ENCODE measurements at regions not wholly inside any gene's neighbourhood (a gene's known extent, or its start where the extent isn't known, plus 50 kb on each side); places are given as distances from the start of the nearest gene placed in this dataset.

DNA sequence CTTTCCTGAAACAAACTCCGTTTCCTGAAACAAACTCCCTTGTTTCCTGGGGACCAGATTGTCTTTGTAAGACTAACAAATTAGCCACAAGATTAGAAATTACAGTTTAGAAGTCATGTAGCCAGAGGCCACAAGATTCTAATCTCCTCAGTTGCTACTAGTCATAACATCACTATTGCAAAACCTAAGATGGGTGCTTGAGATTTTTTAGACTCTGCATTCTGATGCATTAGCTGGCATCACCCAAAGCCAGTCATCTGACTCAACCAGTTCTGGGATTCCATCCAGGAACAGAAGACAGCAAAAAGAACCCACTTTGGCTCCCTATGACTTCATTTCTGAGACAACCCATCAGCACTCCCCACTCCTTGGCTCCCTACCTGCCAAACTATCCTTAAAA, 367.9 kb upstream of the MBL2 start:
- DNase-seq, result no peak

DNA sequence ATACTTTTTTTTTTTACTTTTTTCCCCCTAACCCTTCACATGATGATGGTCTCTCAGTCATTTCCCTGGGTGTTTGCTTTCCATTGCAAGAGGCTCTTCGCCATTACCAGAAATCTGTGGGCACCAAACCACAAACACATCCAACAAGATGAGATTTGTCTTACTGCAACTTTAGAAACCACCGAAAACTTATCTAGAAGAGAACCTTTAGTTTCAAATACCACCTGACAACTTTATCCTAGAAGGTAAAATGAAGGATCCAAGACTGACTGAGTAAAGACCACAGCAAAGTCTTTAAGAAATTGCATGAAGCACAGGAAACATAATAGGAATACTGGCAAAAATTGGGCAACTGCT, 363.3 kb upstream of the MBL2 start:
- DNase-seq, result no peak

DNA sequence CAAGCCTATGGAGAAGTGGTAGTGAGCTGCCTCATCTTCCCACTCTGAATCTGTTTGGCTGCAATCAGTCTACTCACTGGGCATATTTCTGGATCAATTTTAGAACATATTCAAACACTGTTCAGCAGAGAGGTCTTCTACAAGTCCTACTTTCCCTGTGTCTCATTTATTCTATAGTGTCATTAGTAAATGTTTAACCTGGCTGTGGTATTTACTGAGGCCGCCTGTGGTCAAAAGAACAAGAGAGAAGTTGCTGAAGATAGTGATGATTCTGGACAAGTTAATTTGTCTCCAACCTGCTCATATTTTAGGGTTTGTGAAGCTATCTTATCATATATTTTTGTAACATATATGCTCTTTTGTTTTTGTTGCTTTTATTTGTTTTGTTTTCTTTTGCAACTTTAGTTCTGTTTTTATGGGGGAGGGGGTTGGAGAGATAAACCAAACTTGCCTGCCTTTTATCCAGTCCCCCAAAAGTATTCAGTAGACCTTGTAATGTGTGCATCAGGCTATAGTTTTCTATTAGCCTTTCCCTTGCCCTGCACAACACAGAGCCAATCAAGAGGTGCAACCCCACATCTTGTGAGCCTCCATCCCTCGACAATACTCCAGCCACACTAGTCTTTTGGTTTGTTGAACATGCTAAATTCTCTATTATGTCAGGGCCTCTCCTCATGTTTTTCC, 362.8 kb upstream of the MBL2 start:
- no peak for DNase-seq

DNA sequence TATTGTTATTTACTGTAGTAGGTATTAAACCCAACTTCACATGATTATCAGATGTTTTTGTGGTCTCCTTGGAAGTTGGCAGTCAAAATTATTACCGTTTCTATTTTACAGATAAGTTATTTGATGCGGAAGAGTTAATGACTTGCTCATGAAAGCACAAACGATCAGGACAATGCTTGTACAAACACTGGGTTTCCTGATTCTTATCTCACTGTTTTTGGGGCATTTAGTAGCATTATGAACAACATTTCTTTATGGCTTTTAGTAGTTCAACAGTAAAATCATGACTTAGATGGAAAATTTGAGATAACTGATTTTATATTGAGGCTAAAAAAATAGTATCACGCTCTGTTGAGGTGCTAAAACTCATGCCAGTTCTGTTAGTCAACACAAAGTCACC, 361.5 kb upstream of the MBL2 start:
- no peak for DNase-seq

DNA sequence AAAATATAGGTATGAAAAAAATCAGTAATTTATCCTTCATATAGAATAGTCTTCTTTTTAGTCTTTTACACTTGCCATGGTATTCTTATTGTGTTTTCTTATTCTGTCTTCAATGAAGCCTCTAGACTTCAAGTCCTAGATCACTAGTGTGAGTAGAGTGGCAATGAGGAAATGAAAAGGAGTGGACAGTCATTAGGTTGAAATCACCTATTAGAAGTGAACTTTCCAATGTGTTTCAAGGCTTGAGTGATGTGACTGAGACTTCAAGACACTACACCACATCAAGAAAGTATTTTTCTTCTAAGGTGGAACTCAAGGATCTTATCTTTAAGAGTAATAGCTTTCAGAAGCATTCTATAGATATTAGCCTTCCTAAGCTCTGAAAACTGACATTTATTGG, 357.8 kb upstream of the MBL2 start:
- DNase-seq, result no peak

DNA sequence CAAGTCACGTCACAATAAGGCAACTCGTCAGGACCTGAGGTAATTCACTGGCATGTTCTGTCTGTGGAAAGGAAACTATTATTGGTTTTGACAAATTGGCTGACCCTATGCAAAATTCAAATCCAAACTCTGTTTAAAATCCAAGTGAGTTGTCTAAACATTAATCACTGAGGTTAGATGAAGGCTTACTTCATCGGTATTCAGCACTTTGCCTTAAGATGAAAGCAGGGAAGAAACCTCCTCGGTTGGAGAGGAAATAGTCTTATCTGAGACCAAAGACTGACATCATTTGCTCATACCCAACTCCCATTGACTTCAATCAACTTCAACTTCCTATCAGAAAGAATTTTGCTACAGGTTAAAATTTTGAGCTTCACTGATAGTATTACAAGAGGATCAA, 355.1 kb upstream of the MBL2 start:
- no peak for DNase-seq

DNA sequence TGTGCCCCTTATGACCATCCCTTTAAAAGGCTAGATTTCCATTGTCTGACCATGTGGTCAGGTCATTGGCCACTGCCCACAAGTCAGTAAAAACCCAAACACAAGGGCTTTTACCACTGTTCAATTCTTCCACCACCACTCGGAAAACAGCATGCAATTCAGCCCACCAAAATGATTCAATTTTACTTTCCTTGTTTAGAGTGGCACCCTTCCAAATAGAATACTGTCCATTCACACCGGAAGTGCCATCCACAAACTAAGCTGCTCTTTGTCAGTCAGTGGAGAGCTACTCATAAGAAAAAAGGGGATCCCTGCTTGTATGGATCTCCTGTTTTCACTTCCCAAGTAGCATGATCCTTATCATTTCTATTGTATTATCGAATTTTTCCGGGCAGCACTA, 350.7 kb upstream of the MBL2 start:
- DNase-seq, result no peak

DNA sequence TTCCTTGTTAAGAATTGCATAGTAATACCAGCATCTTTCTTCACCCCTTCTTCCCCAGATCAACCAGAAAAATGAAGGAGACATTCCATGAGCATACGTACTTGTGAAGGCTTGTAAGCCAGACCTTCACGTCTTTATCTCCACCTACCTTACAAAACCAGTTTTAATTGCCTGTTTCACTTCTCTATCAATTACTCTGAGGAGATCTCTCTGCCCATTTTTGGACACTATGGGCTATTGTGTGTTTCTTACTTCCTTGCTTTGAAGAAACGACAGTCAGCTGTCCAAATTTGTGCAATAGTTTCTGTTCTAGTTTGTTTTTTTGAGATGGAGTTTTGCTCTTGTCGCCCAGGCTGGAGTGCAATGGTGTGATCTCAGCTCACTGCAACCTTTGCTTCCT, 349.7 kb upstream of the MBL2 start:
- no peak for DNase-seq

DNA sequence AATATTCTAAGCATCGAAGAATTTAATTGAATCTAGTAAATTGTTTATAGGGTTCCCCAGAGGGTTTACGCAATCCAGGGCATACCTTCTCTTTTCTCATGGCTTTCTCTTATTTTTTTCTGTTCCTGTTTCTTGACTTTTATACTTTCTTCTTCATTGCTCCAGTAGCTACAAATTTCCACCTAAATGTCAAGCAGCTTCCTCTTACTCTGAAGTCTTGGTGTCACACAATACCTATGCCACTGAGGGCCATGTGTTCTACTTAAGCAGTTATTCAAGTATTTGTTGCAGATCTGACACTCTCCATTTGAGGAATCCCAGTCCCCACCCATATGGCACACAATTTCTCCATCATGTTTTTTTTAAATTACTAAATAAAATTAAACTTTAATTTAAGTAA, 343.1 kb upstream of the MBL2 start:
- DNase-seq, result no peak

DNA sequence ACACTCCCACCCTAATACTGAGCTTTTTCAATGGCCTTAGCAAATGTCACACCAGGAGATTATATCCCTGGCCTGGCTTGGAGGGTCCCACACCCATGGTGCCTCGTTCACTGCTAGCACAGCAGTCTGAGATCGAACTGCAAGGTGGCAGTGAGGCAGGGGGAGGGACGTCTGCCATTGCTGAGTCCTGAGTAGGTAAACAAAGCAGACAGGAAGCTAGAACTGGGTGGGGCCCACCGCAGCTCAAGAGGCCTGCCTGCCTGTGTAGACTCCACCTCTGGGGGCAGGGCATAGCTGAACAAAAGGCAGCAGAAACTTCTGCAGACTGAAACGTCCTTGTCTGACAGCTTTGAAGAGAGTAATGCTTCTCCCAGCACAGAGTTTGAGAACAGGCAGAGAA, 338.9 kb upstream of the MBL2 start:
- no peak for DNase-seq

DNA sequence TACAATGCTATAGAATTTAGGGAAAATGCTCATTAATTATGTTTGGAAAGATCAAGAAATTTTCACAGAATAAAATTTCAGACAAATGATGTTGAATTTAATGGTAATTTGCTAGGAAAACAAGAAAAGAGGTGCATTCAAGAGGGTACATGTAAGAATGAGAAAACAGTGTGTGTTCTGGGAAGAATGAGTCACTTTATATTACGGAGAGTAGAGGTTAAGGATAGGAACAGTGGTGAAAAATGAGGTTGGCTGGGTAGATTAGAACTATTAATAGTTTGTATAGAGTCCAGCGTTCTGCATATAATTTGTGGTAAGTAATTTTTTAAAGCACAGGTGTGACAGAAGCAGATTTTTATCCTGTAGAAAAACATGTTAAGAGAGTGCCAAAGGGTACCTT, 336.7 kb upstream of the MBL2 start:
- DNase-seq, result no peak

DNA sequence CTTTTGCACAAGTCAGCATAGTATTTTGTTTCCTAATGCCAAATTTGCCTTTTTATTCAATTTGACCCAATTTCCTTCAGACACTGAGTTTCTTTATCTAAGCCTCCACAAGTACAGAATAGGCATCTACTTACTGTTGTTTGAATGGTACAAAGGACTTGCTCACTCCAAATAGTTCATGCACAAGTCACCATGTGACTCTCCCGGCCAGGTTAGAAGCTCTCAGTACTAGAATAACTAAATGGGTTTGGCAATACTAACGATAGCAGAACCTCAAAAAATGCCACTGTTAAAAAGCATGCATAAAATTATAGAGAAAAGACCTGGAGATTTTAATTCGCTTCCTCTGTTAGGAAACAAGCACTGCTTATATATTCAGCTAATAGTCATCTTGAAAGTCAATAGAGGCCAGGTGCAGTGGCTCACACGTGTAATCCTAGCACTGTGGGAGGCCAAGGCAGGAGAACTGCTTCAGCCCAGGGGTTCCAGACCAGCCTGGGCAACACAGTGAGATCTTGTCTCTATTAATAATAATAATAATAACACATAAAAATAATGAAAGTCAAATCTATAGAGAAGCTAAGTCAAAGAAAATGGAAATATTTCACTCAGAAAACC, 335.8 kb upstream of the MBL2 start:
- no peak for DNase-seq

DNA sequence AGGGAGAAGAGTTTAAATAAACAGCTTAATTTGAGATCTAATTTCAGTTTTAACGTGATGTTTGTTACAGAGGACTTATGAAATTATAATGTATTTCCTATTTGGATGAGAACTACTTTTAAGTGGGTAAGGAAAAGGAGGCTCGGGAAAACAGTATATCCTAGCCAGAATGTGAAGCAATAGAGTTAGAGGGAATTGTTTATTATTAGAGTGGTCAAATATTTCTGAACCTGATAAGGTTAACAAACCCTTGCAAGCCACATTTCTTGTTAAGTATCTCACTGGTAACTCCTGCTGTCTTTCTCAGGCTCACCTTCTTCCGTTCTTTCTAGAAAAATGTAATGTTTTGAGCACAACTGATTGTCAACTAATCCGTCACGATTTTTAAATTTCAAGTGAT, 335.1 kb upstream of the MBL2 start:
- no peak for DNase-seq

DNA sequence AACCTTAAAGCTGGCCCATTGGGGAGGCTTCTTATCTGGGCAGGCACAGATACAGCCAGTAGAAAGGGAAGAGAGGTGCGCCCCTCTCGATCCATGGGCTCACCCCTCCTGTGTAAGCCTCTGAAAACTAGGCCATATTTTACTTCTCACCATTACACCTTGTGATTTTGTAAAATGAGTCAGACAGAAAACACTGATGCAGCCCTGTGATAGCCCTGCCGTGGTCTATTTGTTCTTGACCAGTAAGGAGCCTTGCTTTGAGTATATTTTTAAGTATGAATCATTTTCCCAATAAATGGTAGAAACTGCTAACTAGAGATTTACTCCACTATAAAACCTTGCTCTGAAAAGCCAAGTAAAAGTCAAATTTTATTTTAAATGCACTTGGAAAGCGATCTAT, 329.8 kb upstream of the MBL2 start:
- no peak for DNase-seq

DNA sequence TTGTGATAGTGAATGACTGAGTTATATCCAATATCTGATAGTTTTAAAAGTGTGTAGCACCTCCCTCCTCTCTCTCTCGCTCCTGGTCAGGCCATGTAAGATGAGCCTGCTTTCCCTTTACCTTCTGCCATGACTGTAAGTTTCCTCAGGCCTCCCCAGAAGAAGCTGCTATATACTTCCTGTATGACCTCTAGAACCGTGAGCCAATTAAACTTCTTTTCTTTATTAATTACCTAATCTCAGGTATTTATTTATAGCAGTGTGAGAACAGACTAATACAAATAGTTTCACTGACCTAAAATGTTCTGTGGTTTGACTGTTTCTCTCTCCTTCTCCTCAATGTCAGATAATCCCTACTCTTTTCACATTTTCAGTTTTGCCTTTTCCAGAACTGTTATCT, 321.3 kb upstream of the MBL2 start:
- DNase-seq, result no peak

DNA sequence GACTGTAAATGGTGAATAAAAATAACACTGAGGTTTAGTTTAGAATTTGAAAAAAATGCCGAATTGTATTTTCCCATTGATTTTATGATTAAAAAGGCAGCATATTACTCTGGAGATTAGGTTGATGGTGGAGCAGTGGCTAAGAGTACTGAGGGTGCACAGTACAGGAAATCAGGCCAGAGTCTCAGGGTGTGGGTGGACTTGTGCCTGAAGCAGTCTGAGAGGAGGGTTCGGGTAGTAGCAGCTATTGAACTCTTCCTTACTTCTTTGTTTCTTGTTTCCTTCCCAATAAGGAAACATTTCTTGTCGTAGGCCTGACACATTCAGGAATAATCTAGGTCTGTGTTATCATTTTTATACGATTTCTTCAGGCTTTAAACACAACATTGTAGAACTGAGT, 319.0 kb upstream of the MBL2 start:
- DNase-seq, result no peak

DNA sequence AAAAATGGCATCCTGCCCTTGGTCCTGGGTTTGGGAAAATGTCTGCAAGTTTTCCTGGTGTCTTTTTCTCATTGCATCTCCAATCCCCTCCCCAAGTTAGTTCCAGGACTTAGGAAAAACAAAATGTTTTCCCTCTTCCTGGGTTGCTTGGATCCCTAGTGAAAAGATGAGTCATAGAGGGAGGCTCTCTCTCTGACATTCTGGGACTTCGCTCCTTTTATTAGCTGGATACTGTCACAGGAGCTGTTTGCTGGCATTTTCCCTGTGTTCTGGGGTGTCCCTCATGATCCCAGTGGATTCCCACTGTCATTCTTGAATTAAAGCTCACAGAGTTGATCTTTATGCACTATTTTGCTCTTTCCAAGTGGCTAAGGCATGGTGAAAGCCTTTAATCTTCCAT, 316.4 kb upstream of the MBL2 start:
- no peak for DNase-seq

DNA sequence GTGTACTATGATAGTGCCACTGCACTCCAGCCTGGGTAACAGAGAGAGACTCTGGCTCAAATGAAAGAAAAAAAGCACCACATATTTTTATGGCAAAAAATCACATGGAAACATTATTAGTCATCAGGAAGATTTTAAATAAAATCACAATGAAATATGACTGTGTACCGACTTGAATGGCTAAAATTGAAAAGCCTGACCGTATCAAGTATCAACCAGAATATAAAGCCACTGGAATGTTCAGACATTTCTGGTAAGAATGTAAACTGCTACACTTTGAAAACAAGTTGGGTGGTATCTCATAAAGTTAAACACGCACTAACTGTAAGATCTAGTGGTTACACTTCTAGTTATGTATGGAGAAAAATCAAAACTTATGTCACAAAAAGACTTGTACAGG, 306.7 kb upstream of the MBL2 start:
- no peak for DNase-seq

DNA sequence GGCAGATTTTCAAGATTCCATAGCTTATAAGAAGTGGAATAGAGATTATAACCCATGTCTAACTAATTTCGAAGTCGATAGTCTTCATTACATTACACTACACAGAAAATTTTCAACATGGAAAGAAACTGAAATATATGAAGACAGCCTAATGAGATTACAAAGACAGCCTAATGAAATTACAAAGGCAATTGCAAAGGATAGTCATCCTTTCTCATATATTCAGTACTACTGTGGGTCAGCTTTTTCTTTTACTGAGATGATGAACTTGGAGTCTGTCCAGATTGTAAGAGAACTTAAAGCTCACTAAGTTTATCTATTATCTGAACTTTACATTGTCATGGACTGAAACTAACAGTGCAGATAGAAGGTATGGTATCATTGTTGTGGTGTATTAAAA, 304.4 kb upstream of the MBL2 start:
- no peak for DNase-seq

DNA sequence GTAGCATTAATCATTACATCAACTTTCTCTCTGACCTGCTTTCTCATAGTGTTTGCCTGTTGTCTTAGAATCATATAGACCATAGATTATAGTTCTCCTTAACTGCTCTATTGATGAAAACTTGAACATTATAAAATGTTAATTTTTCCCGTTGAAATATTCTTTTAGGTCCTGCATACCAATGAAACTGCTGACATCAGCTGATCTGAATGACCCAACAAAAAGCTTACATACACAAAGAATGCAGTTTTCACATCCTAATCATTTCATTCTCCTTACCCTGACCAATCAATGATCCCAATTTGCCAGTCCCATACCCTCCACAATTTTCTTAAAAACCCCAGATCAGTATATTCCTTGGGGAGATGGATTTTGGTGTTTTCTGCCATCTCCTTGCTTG, 302.9 kb upstream of the MBL2 start:
- no peak for DNase-seq

DNA sequence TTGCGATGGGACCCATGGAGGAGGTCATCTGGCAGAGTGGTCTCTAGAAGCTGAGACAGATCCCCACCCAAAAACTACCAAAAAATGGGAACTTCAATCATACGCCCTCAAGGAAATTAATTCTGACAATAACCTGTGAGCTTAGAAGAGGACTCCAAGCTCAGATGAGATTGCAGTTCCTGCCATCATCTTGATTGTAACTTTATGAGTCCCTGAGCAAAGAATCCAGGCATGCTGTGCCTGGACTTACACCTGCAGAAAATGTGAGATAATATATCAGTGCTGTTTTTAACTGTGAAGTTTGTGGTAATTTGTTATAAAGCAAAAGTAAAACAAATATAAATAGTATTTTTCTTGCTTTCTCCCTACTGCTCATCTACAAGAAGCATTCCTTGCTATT, 299.6 kb upstream of the MBL2 start:
- no peak for DNase-seq

DNA sequence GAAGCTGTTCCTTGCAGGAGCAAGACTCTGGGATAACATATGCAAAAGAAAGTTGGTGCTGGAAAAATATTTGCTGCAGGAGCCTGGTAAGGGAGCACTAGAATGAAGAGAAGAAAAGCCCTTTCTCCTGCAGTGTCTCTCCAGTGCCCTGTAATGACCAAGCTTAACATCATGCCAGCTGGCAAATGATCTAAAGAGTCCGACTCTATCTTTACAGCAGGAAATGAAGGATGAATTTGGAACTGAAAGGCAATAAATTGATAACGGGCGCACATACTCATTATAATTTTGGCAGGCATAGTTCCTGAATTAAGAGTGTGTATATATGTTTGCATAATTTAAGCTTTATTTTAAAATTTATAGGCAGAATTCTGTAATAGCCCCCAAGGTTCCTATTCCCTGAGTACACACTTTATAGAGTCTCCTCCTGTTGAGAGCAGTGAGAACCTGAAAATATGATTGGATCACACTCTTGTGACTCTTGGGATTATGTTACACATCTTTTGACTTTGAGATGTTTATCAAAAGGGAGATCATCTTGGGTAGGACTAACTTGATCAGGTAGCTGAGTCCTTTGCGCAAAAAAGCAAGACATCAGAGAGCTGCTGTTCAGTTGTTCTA, 299.0 kb upstream of the MBL2 start:
- no peak for DNase-seq

DNA sequence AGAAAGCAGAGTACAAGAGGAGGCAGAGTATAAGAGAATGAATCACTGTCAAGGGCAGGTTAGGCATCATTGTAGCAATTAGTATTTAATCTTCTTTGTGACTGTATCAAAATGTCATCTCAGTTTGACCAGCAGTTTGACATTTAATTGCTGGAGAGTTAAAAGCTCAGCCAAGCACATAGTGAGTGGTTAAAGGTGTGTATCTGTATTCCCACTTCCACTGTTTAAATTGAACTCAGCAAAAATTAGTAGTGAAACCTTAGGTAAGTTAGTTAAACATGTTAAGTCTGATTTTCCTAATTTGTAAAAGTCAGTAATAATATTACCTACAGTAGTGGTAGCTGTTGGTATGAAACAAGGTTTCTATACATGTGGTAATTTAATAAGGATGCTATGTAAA, 296.4 kb upstream of the MBL2 start:
- DNase-seq, result no peak

DNA sequence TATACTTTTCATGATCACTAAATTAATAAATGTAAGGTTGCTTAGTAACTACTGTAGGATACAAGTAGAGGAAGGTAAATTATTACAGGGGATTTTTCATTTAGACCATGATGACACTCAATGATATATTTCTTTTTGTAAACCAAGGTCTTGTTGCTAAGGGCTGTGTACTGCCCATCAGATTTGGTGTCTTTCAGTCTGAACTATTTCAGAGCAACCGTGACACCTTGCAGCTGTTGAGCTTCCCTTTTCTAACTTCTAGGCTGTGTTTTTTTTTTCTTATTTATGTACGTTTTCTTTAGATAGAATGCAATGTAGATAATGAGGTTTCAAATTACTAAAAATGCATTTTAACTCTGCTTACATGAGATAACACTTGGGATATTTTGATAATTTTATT, 292.0 kb upstream of the MBL2 start:
- no peak for DNase-seq

DNA sequence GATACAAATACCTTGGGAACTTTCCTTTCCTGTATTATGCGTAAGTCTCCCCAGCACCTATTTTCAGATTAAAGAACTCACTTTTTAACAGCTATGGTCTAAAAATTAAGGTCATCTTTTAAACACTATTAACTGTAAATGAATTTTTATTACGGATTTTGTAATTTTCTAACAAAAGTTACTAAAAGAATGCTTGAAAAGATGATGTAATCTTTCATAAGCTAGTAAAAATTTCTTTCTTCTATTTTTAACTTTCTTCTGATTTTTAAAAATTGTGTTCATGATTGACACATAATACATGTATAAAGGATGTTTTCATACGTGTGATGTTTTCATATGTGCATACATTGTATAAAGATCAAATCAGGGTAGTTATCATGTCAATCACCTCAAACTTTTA, 291.2 kb upstream of the MBL2 start:
- DNase-seq, result no peak

Data from activated CD4-positive, alpha-beta T cell treated with anti-CD3 and anti-CD28 coated beads, Interleukin-2, Interleukin-6, amounts not matched to agents 100 ng/mL and 50 ng/mL, durations not matched to agents 16 hours and 8 hours (primary cell).